CD4-positive, alpha-beta T cell treated with Interleukin-17A for 1 hour (primary cell): ENCODE measurements at regions not wholly inside any gene's neighbourhood (a gene's known extent, or its start where the extent isn't known, plus 50 kb on each side); places are given as distances from the start of the nearest gene placed in this dataset.

Experiments
- DNase-seq: peaks from one replicate; pipeline ENCODE4 v3.0.0-alpha.2; 2020

DNA sequence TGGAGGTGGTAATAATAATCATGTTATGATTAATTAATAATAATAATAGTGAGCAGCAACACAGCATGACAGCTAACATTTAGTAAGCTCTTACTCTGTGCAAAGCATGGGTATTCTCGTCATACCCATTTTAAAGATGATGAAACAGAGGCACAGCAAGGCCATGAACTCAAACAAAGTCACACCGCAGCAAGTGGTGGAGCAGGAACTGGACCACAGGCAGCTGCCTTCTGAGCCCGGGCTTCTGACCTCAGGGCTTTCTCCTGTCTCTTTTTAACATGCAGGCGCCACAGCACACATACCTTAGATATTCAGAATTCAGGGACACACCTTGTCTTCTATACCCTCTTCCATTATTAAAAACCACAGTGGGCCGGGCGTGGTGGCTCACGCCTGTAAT, 50.7 kb upstream of the SPATA12 start:
- no peak for DNase-seq

DNA sequence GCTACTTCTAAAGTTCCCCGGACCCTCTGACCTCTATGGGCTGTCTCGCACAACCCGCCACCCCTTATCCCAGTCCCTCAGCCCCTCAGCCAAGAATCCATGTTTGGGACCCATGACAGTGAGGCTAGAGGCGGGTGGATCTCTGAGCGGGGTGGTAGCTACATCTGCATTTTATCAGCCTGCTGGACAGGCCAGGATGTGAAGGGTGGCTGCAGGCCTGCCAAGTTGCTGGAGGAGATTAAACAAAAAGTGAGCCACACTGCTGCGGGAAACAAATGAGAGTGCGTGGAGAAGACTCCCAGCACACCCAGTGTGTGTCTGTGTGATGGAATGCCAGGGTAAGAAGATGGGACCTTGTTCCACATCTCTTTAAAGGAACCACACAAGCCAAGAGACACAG, 51.1 kb upstream of the SPATA12 start:
- no peak for DNase-seq

DNA sequence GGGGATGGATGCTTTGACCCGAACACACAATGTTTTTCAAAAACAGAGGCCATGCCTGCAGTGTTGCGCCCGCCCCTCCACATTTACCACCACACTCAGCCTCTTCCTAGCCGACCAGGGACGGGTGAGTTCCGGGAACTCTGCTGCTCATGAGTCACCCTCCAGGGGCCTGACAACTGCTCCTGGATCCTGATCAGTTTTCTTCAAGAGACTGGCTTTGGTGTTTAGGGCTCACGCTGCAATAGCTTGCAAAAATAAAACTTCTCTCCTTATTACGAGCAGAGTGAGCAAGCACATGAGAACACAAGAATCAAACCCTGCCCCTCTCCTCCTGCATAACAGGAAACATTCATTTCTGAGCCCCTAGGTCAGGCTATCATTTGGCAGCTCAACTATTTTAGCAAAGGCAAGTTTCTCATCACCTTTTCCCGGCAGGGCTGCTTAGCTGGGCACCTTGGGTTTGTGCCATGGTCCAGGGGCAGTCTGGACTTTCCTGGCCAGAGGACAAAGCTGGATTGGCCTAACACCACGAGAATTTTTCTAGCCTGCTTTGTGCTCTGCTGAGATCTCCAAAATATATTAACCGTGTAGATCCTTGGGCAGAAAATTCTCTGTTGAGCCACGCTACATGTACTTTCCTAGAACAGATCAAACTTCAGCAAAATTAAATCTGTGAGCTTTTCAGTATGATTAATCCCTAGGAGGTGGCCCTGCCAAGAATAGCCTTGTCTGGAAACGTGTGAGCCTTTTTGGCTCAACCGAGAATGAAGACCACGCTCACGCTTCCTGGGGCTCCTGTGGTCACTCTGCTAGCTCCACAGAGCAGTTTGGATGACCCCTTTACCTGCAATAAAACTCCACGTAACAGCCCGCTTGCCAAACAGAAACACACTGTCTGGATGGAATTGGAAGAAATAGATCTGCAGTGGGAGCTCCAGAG, 52.7 kb upstream of the SPATA12 start:
- DNase-seq = no peak

DNA sequence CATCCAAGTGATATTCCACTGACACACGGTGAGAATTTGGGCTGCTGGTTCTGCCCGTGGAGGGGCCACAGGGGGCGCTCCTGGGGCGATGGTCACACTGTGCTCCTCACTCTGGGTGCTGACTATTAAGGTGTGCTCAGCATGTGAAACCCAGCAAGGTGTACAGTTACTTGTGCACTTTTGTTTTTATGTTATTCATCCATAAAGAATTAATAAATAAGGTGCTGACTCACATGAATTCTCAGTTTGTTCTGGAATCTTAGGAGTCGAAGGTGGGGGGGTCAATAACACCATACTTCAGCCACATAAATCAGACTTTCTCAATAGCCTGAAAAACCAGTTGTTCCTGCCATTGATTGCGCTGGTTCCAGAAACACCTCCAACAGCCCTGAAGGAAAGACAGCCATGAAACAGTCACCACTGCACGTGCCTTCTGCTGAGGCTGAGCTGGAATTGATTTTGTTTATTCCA, 53.5 kb upstream of the SPATA12 start:
- no peak for DNase-seq

DNA sequence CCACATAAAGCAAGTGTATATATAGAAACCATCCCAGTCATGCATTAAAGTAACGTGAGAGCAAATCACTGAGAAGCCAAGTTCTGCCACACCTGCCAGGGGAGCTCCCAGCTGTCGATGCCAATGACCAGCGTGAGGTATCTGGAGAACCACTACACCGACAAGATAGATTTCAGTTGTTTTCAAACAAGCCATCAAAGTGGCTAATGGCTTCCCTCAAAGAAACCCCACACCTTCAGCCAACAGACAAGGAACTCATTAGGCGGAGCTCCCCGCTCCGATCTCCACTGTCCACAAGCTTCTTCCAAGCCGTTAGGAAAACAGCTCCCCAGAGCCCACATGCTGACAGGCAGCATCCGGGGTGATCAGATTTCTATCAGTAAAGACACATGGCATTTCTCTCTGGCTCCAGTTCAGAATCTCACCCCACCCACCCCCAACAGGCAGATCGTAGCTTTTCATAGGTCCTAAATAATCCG, 54.2 kb upstream of the SPATA12 start:
- no peak for DNase-seq

DNA sequence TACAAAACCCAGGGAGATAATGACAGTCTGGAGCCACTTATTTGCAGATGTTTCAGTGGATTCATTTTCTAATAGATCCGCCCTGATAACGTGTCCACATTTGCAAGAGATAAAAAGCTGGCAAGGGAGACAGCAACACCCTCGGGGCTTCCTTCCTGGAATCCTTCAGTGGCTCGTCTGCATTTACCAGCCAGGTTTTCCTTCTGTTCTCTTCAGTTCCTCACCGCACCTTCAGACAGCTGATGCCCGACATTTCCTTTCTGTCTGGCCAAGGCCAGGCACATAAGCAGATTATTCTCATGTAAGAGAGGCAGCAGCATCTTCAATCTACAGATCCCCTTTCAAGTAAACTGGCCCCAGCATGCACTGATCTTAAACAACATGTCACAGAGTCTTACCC, 56.2 kb upstream of the SPATA12 start:
- DNase-seq = no peak

DNA sequence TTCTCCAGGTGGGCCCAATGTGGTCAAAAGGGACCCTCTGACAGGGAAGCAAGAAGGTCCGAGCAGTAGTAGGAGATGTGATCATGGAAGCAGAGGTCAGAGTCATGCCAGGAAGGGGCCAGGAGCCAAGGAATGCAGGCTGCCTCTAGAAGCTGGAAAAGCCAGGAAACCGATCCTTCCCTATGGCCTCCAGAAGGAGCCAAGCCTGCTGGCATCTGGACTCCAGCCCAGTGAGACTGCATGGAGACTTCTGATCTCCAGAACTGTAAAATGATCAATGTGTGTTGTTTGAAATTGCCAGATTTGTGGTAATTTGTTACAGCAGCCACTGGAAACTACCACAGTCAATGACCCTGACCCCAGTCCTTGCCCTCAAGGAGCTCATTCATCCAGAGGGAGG, 56.8 kb upstream of the SPATA12 start:
- DNase-seq = no peak

DNA sequence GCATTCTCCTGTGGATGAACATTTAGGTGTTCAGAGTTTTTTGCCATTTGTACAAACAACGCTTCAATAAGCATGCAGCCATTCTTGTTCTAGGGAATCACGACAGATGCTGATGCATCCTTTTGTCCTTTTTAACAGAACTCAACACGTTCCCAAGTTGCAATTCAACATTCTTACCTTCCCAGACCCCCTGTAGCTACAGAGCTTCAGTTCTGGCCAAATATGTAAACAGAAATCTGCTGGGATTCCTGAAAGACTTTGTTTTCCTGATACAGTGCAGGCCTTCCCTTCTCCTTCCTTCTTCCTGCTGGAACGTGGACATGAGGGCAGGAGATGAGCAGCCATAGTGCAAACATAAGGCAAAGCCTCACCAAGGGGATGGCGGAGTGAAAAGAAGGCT, 59.1 kb upstream of the SPATA12 start:
- DNase-seq = no peak

DNA sequence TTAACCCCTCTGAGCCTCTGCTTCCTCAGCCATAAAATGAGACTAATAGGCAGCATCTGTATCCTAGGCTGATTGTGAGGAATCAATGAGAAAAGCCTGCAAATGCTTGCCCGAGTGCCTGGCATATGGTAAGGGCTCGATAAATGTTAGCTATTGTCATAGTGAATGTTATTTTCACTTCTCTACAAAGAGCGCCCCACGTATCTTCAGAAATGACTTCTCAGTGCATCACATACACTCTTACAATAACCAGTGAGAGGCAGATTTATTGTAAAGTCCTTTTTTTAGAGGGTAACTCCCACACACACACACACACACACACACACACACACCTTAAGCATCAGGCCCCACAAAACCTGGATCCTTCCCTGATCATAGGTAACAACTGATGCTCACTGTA, 60.5 kb upstream of the SPATA12 start:
- no peak for DNase-seq

DNA sequence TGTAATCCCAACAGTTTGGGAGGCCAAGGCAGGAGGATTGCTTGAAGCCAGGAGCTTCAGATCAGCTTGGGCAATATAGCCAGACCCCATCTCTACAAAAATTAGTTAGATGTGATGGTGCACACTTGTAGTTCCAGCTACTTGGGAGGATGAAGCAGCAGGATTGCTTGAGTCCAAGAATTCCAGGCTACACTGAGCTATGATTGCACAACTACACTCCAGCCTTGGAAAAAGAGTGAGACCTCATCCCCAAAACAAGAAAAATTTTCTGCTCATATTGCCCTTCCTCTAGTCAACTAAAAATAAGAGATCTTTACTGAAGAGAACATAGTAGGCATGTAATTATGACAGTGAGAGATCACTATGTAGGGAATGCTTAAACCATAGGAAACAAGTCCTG, 60.9 kb upstream of the SPATA12 start:
- DNase-seq = no peak

DNA sequence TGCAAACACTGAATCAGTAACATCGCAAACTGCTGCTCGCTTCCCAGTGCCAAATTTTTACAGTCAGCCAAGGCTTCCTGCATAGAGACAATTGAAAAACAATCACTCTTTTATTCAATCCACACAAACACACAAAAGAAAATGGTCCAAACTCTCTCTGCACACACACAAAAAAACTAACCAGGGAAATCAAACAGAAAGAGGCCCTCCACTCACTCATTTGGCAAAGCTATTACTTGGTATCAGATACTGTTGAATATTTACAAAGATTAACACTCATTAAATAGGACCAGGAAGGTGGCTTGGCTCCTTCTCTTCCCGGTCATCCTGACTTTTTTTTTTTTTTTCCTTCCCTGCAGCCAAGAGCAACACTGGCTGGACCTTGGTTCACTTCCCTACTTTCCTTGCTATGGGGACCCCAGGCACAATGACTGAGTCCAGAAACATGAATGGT, 62.4 kb upstream of the SPATA12 start:
- no peak for DNase-seq

DNA sequence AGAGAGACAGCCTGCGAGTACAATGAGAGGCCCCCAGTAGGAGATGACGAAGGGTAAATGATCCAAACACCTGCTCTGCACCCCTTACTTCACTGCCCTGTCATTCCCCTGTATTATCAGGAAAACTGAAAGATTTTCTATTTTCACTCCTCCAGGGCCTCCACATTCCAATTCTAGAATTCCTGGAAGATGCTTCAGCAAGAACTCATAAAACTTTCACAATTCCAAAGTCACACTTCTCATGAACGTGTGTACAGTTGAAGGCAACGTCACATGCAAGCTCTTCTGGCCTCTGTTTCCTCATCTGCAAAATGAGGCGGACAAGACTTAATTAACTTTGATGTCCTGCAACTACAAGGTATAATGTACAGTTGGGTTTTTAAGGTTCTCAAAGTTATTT, 62.8 kb upstream of the SPATA12 start:
- no peak for DNase-seq

DNA sequence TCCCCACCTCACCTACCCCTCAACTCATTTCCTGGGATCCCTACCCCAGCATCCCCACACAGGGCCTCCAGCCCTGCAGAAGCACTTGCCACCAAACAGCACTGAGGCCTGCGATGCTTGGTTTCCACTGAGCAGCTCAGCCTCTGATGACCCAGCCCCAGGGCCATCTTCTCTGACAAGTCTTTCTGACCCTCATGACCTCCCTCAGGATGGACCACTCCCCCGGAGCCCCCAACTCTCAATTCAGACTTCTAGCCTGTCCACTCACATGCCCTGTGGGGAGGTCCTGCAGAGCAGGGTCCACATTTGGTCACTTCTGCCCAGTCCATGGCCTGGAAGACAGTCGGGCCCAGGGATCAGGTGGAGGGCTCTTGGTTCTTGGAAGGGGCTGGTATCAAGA, 63.4 kb upstream of the SPATA12 start:
- no peak for DNase-seq

DNA sequence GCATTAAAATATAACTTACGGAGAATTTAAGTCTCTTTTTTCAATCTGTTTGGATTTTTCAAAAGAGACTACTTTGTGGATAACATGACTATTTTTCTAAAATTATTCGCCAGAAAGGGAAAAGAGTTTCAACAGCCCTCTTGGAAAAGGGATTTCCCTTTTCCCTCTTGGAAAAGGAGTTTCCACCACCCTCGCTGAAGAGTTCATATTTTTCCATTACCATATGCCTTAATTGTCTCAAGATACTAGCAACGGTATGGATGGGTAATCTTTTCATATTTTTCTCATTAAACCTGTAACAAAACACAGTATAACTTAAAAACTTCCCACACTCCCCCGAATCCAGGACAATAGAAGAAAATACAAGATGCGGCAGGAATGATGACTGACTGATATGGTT, 66.1 kb upstream of the SPATA12 start:
- no peak for DNase-seq

DNA sequence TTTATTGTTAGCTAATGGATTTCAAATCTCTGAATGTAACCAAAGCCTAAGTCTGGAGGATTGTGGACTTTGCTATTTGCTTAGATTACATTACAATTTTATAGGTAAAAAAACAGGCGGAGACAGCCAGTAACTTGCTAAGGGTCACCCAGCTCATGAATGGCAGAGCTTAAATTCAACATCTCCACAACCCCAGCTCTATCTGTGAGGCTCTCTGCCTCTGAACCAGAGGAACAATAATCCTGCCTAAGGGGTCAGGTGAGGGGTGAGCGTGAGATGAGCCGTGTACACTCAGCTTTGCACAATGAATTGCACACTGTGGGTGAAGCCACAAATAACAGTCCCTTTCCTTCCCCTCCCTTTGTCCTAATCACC, 69.8 kb upstream of the SPATA12 start:
- DNase-seq = no peak

DNA sequence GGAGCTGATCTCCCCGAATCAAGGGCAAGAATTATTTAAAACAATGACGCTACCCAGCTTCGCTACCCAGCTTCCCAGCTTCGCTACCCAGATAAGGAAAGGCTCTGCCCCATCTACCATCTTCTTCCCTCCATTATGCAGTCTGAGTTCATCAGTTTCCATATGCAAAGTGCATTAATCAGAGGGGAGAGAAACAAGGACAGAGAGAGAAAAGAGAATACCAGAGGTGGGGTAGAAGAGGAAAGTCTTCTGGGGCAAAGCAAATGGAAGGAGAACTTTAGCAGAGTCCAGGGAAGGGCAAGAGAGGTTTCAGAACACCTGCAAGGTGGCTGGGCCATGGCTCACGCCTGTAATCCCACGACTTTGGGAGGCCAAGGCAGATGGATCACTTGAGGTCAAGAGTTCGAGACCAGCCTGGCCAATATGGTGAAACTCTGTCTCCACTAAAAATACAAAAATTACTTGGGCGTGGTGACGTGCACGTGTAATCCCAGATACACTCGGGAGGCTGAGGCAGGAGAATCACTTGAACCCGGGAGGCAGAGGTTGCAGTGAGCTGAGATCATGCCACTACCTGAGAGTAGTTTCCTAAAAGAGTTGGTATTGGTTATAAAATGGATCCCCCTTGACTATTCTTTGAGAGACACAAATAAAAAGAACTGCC, 70.4 kb upstream of the SPATA12 start:
- no peak for DNase-seq

DNA sequence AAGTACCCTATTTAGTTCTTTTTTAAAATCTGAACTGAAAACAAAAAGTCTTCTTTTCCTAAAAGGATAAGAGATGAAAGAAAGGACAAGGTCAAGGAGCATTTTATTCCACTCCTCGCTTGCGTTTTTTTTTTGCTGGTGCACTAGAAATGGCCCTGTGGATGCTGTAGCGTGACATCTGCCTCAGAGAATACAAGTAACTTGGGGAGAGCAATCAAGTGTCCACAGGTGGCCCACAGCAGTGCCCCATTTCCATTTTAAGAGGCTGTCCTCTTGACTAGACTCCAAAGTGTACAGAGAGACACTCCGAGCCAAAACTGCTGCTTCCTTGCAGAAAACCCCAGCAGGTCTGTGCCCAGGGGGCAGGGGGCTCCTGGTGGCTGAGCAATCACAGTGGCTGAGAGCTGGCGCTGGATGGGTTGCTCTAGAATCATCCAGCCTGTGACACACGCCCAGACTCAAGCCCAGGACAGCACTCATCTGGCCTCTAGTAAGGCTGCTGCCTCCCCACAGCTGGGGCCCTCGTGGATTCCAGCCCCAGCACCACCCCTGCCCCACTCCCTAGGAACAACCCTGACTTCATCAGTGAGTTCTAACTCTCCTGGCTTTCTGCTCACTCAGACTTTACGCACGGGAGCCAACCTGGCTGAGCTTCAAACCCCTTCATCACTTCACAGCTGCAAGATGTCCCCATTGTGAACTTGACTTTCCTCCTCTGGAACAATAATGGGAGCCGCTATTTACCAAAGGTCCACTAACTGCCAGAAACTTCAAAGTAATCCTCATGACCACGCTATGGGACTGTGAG, 71.1 kb upstream of the SPATA12 start:
- DNase-seq = no peak

DNA sequence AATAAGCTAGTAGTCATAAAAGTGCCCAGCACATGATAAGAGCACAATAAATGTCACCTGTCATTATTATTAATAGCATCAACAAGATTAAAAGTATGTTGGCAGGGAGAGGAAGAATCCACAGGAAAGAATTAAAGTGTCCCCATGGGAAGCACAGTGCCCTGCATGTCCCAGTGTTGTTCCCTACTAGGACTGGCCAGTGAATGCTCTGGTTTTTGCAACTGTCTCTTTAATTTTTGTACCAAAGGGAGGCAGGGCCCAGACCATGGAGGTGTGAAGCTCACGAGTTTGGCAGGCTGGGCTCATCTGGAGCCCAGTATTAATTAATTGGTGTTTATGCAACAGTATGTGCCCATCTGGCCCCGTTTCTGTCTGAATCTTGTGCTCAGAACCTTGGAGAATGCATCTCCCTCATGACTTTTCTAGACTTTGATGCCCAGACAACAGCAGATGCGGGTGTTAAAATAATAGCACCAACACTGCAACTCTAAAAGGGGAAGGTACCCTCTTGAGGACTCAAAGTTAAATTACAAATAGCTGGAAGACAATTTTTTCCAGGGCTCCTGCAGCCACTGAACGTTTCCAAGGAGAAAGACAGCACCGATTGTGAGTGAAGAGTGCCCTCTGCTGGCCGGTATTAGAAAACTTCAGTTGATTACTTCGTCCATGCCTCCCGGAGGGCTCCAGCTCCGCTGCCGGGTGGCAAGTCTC, 71.9 kb upstream of the SPATA12 start:
- peak; percentile 73 for DNase-seq

DNA sequence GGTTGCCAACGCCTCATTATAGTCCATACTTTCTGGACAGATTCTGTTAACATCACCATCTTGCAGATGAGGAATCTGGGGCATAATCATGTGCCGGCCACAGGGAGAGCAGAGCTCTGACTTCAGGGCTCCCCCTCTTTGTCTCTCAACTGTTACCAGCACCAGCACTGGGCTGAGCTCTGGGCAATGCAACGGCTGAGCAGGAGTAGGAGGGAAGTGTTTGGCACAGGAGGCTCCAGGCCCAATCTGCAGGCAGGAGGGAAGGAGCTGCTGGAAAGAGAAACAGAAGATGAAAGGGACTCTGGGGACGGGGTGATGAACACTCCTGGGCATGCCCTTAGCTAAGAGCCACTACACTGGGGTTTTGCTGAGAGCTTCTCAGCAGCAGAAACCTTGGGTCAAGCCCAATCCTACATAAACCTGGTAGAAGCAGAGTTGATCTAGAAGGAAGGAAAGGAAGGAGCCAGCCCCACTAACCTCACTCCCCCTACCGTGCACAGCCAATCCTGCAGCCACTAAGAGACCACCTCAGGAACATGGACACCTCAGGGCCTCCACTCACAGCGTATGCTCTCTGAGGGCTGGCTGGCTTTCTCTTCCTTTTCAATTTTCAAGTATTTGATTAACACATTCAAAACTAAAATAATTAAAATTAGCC, 73.1 kb upstream of the SPATA12 start:
- DNase-seq = peak; percentile 21

DNA sequence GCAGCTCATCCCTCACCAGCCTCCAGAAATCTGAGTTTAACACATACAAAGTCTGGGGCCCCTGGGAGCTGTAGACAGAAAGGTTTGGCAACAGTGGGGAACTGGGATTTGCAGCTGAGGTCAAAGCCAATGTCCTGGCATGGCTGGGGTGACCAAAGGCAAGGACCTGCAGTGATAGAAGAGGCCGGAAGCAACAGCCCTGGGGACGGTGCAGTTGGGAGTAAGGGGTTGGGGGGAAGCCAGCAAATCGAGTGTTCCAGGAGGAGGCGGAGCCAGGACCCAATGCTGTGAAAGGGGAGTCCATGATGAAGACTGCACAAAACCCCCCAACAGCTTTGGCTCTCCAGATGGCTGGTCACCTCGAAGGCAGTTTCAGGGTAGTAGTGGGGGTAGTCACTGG, 74.1 kb upstream of the SPATA12 start:
- no peak for DNase-seq

DNA sequence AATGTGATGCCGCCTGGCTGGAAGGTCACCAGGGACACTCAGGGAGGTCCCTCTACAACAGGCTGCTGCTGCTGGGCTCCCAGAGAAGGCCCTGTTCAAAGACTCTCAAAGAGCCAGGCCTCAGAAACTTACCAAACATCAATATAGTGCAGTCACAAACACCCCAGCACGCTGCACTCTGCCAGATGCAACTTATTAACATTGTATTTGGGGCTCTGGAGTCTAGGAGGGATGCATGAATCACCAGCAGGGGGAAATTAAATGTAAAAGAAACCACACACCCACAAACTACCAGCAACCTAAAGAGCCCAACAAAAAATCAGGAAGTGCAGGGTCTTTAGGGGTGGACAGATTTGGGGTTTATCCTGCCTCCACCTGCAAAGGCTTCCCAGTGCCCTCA, 74.6 kb upstream of the SPATA12 start:
- no peak for DNase-seq

DNA sequence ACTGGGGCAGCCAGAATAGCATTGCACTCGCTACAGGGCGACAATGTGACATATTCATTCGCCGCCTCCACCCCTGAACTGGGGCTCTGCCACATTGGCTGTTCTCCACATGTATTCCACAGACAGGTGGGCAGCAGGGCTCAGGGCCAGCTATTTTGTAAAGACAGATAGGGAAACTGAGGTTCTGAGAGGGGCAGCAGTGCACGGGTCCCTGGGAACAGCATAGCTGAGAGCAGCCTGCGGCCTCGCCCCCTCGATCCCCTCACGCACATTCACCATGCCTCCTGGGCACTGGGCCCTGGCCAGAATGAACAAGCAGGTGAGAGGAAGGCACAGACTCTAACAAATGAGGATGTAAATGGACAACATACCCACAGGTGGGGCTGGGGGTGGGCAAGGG, 75.0 kb upstream of the SPATA12 start:
- no peak for DNase-seq
